Activated naive CD8-positive, alpha-beta T cell treated with anti-CD3 and anti-CD28 coated beads for 36 hours (primary cell): ENCODE measurements at regions not wholly inside any gene's neighbourhood (a gene's known extent, or its start where the extent isn't known, plus 50 kb on each side); places are given as distances from the start of the nearest gene placed in this dataset.

Experiments
- DNase-seq: peaks from one replicate; pipeline ENCODE4 v3.0.0; 2021
- H3K27ac Mint-ChIP-seq: one replicate; pipeline ENCODE4 v1.8.0; 2022; ENCODE audit warnings: mild to moderate bottlenecking, moderate library complexity, mixed read lengths
- H3K27me3 Mint-ChIP-seq: one replicate; pipeline ENCODE4 v1.8.0; 2022; ENCODE audit warnings: mild to moderate bottlenecking, mixed read lengths
- H3K36me3 Mint-ChIP-seq: one replicate; pipeline ENCODE4 v1.8.0; 2021; ENCODE audit warnings: mild to moderate bottlenecking, mixed read lengths
- H3K4me1 Mint-ChIP-seq: one replicate; pipeline ENCODE4 v1.8.0; 2021; ENCODE audit warnings: mixed read lengths
- H3K4me3 Mint-ChIP-seq: one replicate; pipeline ENCODE4 v1.8.0; 2022; ENCODE audit warnings: mild to moderate bottlenecking, moderate library complexity, mixed read lengths
- H3K9me3 Mint-ChIP-seq: one replicate; pipeline ENCODE4 v1.8.0; 2022; ENCODE audit warnings: mixed read lengths

DNA sequence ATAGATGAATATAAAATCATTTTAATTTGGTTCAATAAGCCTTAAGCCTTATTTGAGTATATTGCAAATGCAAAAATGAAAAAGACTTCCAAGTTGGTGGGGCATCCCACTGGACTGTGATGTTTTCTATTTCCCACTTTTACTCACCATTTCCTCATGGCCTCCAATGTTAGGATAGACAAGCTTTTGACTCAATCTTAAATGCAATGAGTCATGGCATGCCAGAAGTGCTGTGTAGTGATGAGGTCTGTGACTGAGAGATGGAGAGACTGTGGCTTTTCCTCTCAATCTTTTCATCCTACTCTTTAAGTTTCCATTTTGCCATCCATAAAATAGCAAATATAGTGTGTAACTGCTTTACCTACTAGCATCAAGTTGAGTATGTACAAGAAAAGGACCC is 1401.2 kb upstream of the CELF4 start:
- no peak overlapping the region for H3K4me3 Mint-ChIP-seq
- DNase-seq, result no peak
- H3K36me3 Mint-ChIP-seq, result no peaks in the 10 kb centered on the region
- peaks cover 8% of the 10 kb centered on the region for H3K27me3 Mint-ChIP-seq
- no peaks in the 10 kb centered on the region for H3K9me3 Mint-ChIP-seq
- H3K27ac Mint-ChIP-seq, result no peak overlapping the region
- H3K4me1 Mint-ChIP-seq, result no peaks in the 10 kb centered on the region

DNA sequence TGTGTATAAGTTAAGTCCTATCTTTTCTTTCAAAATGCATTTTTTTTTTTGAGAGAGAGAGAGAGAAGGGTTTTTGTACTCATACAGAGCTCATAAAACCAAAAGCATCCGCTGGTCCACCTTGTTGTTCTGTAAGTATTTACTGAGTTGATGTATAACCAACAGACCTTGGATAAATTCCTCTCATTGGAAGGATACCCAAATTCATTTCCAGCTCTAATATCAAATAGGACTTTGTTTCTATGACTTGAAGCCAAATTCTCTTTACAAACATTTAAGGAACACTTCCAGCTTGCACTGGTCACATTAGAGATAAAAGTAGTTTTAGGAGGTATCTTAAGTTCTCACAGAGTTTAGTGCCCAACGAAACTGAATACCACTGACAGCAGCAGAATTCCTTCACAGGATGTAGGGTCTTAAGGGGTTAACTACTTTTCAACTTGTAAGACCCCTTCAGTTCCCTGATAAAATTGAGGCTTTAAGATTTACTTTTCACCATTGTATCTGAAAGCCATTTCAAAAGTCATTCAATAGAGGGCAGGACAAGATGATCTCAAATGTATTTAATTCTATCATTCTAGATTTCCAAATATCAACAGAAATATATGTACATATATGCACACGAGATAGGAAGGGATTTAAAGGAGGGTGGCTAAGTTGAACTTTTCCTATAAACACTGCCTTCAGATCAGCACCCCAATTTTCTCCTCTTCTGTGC is 1398.5 kb upstream of the CELF4 start:
- Mint-ChIP-seq H3K4me3 (no peak overlapping the region), H3K4me1 (no peaks in the 10 kb centered on the region), H3K36me3 (no peaks in the 10 kb centered on the region), H3K27ac (no peak overlapping the region), H3K9me3 (no peaks in the 10 kb centered on the region), H3K27me3 (peaks cover 11% of the 10 kb centered on the region)
- no peak for DNase-seq

- no peak overlapping the region for H3K27ac Mint-ChIP-seq
- no peak overlapping the region for H3K4me3 Mint-ChIP-seq
- H3K27me3 Mint-ChIP-seq, result peaks cover 14% of the 10 kb centered on the region
- DNase-seq, result no peak
- no peaks in the 10 kb centered on the region for H3K36me3 Mint-ChIP-seq
- peaks cover 6% of the 10 kb centered on the region for H3K4me1 Mint-ChIP-seq
- H3K9me3 Mint-ChIP-seq, result no peaks in the 10 kb centered on the region
These were observed 1396.3 kb upstream of the CELF4 start for GRCh38 chr18:38961880-38962279.

- H3K9me3 Mint-ChIP-seq, result peaks cover 2% of the 10 kb centered on the region
- no peak overlapping the region for H3K4me3 Mint-ChIP-seq
- no peak overlapping the region for H3K27ac Mint-ChIP-seq
- DNase-seq, result no peak
- no peaks in the 10 kb centered on the region for H3K36me3 Mint-ChIP-seq
- peaks cover 13% of the 10 kb centered on the region for H3K27me3 Mint-ChIP-seq
- peaks cover 13% of the 10 kb centered on the region for H3K4me1 Mint-ChIP-seq
These were observed 1392.1 kb upstream of the CELF4 start for GRCh38 chr18:38957736-38958135.

- H3K27me3 Mint-ChIP-seq, result peaks cover 9% of the 10 kb centered on the region
- H3K9me3 Mint-ChIP-seq, result peaks cover 2% of the 10 kb centered on the region
- H3K4me1 Mint-ChIP-seq, result peaks cover 13% of the 10 kb centered on the region
- H3K4me3 Mint-ChIP-seq, result no peak overlapping the region
- H3K27ac Mint-ChIP-seq, result no peak overlapping the region
- DNase-seq, result no peak
- no peaks in the 10 kb centered on the region for H3K36me3 Mint-ChIP-seq
These were observed 1390.5 kb upstream of the CELF4 start for GRCh38 chr18:38956068-38956467.

DNA sequence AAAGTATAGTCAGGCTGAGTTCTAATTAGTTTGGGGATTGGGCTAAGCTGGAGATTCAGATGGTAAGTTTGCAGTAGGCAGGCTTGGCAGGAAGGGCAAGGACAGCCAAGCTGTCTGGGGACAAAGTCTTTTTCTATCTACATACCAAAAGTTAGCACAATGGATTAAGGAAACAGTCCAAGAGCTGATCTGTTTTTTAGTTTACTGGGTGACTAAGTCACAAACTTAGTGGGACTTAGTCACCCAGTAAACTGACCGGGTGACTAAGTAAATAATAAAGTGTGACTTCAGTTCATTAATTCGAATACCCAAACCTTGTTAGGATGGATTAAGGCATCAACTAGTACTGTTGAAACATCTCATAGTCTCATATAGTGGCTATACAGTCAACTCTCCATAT is 1386.0 kb upstream of the CELF4 start:
- Mint-ChIP-seq H3K27me3 (peaks cover 3% of the 10 kb centered on the region), H3K27ac (no peak overlapping the region), H3K9me3 (peaks cover 2% of the 10 kb centered on the region), H3K36me3 (no peaks in the 10 kb centered on the region), H3K4me1 (peaks cover 9% of the 10 kb centered on the region), H3K4me3 (no peak overlapping the region)
- no peak for DNase-seq

- H3K9me3 Mint-ChIP-seq, result peaks cover 6% of the 10 kb centered on the region
- H3K27ac Mint-ChIP-seq, result no peak overlapping the region
- H3K4me1 Mint-ChIP-seq, result peaks cover 8% of the 10 kb centered on the region
- peaks cover 3% of the 10 kb centered on the region for H3K36me3 Mint-ChIP-seq
- no peak for DNase-seq
- H3K27me3 Mint-ChIP-seq, result no peaks in the 10 kb centered on the region
- H3K4me3 Mint-ChIP-seq, result no peak overlapping the region
These were observed 1382.8 kb upstream of the CELF4 start for GRCh38 chr18:38948436-38948835.

DNA sequence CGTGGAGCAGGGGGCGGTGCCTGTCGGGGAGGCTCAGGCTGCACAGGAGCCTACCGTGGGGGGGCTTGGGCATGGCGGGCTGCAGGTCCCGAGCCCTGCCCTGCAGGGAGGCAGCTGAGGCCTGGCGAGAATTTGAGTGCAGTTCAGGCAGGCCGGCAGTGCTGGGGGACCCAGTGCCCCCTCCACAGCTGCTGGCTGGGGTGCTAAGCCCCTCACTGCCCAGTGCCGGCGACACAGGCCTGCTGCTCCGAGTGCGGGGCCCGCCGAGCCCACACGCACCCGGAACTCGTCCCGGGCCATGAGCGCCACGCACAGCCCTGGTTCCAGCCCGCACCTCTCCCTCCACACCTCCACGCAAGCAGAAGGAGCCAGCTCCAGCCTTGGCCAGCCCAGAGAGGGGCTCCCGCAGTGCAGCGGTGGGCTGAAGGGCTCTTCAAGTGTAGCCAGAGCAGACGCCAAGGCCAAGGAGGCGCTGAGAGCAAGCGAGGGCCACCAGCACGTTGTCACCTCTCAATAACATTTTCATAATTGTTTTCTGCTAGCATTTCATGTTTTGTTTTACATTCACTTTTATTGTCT is 1378.9 kb upstream of the CELF4 start:
- no peaks in the 10 kb centered on the region for H3K27me3 Mint-ChIP-seq
- peaks cover 14% of the 10 kb centered on the region for H3K9me3 Mint-ChIP-seq
- H3K4me1 Mint-ChIP-seq, result peaks cover 36% of the 10 kb centered on the region
- DNase-seq, result no peak
- peaks cover 23% of the 10 kb centered on the region for H3K36me3 Mint-ChIP-seq
- no peak overlapping the region for H3K27ac Mint-ChIP-seq
- H3K4me3 Mint-ChIP-seq, result no peak overlapping the region

GRCh38 chr18:38941711-38942561 is 1376.3 kb upstream of the CELF4 start:
- H3K36me3 Mint-ChIP-seq, result peaks cover 27% of the 10 kb centered on the region
- no peaks in the 10 kb centered on the region for H3K27me3 Mint-ChIP-seq
- DNase-seq, result no peak
- peak overlapping the region; percentile 25 for H3K4me3 Mint-ChIP-seq
- peaks cover 26% of the 10 kb centered on the region for H3K9me3 Mint-ChIP-seq
- peaks cover 47% of the 10 kb centered on the region for H3K4me1 Mint-ChIP-seq
- peak overlapping the region; percentile 96 for H3K27ac Mint-ChIP-seq

- H3K27me3 Mint-ChIP-seq, result no peaks in the 10 kb centered on the region
- H3K27ac Mint-ChIP-seq, result peak overlapping the region; percentile 96
- H3K9me3 Mint-ChIP-seq, result peaks cover 26% of the 10 kb centered on the region
- DNase-seq, result peak; percentile 63
- peaks cover 47% of the 10 kb centered on the region for H3K4me1 Mint-ChIP-seq
- H3K36me3 Mint-ChIP-seq, result peaks cover 27% of the 10 kb centered on the region
- peak overlapping the region; percentile 25 for H3K4me3 Mint-ChIP-seq
These were observed 1375.4 kb upstream of the CELF4 start for GRCh38 chr18:38940863-38941531.

DNA sequence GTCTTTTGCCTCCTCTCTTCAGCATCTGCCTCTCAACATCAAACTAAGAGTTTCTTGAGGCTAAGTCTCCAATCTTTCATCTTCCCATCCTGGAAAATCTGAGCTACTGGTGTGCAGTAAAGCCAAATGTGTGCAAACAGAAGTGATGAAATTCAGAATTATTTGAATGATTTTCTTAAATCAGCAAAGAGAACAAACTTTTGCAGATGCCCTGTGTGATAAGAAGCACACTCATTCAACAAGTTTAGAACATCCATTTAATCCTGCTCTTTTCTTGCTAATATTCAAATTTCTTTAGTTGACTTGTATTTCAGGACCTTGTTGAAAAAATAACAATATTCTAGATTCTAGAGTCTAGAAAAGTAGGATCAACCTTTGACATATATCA is 1374.9 kb upstream of the CELF4 start:
- Mint-ChIP-seq H3K4me3 (peak overlapping the region; percentile 38), H3K27ac (peak overlapping the region; percentile 96), H3K27me3 (no peaks in the 10 kb centered on the region), H3K4me1 (peaks cover 49% of the 10 kb centered on the region), H3K36me3 (peaks cover 27% of the 10 kb centered on the region), H3K9me3 (peaks cover 26% of the 10 kb centered on the region)
- DNase-seq, result no peak

GRCh38 chr18:38933910-38934510 is 1368.4 kb upstream of the CELF4 start:
- Mint-ChIP-seq H3K27me3 (peaks cover 4% of the 10 kb centered on the region), H3K9me3 (peaks cover 9% of the 10 kb centered on the region), H3K36me3 (no peaks in the 10 kb centered on the region), H3K4me3 (no peak overlapping the region), H3K27ac (peak overlapping the region; percentile 11), H3K4me1 (peaks cover 38% of the 10 kb centered on the region)
- no peak for DNase-seq

- no peak for DNase-seq
- peaks cover 31% of the 10 kb centered on the region for H3K4me1 Mint-ChIP-seq
- H3K36me3 Mint-ChIP-seq, result no peaks in the 10 kb centered on the region
- peaks cover 5% of the 10 kb centered on the region for H3K9me3 Mint-ChIP-seq
- peaks cover 8% of the 10 kb centered on the region for H3K27me3 Mint-ChIP-seq
- H3K27ac Mint-ChIP-seq, result peak overlapping the region; percentile 25
- H3K4me3 Mint-ChIP-seq, result no peak overlapping the region
These were observed 1367.7 kb upstream of the CELF4 start for GRCh38 chr18:38933322-38933721.

GRCh38 chr18:38932752-38933151 is 1367.2 kb upstream of the CELF4 start:
- no peak for DNase-seq
- peaks cover 31% of the 10 kb centered on the region for H3K4me1 Mint-ChIP-seq
- peaks cover 5% of the 10 kb centered on the region for H3K9me3 Mint-ChIP-seq
- H3K27me3 Mint-ChIP-seq, result peaks cover 8% of the 10 kb centered on the region
- no peaks in the 10 kb centered on the region for H3K36me3 Mint-ChIP-seq
- no peak overlapping the region for H3K27ac Mint-ChIP-seq
- H3K4me3 Mint-ChIP-seq, result no peak overlapping the region

DNA sequence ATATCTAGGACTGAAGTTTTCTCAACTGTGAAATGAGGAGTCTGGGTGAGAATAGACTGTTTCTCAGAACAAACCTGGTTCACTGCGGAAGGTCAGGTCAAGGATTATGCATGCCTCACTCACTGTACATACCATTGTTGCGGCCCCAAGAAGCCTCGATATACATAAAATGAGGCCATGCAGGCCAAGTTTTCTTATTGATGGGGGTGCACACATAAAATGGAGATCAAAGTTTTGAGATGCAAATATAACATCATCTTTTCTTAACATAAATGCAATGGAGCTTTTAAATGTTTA is 1366.1 kb upstream of the CELF4 start:
- no peak overlapping the region for H3K4me3 Mint-ChIP-seq
- peaks cover 1% of the 10 kb centered on the region for H3K9me3 Mint-ChIP-seq
- H3K27me3 Mint-ChIP-seq, result peaks cover 8% of the 10 kb centered on the region
- no peak for DNase-seq
- no peaks in the 10 kb centered on the region for H3K36me3 Mint-ChIP-seq
- peaks cover 31% of the 10 kb centered on the region for H3K4me1 Mint-ChIP-seq
- no peak overlapping the region for H3K27ac Mint-ChIP-seq
